Transverse colon (tissue), 4 donors: ENCODE measurements at regions not wholly inside any gene's neighbourhood (a gene's known extent, or its start where the extent isn't known, plus 50 kb on each side); places are given as distances from the start of the nearest gene placed in this dataset.

Source experiments
- POLR2A ChIP-seq: fragments of 450-650 bp; IDR thresholded peaks from one replicate; pipeline ENCODE4 v1.6.1; 2016; ENCODE audit warnings: antibody characterized with exemption, mild to moderate bottlenecking, moderate library complexity
- POLR2AphosphoS5 ChIP-seq, 3 donors: sonication (generic); formaldehyde crosslinking; IDR thresholded peaks; one replicate each; pipeline ENCODE4 v1.6.1; 2016; ENCODE audit warnings: antibody characterized with exemption in 3 of 3
- TF ChIP-seq, protein P1 (sequence below), 5 experiments: fragments of 200-600 bp in 3 of 5; fragments of 450-650 bp in 2 of 5; sonication (generic) in 3 of 5; IDR thresholded peaks; 1 replicate in 2 of 5; 2 replicates in 3 of 5; pipeline ENCODE4 v1.5.1; 2016 to 2017; ENCODE audit warnings: antibody characterized with exemption in 5 of 5, inconsistent platforms in 3 of 5, mild to moderate bottlenecking in 2 of 5, moderate library complexity in 1 of 5

DNA sequence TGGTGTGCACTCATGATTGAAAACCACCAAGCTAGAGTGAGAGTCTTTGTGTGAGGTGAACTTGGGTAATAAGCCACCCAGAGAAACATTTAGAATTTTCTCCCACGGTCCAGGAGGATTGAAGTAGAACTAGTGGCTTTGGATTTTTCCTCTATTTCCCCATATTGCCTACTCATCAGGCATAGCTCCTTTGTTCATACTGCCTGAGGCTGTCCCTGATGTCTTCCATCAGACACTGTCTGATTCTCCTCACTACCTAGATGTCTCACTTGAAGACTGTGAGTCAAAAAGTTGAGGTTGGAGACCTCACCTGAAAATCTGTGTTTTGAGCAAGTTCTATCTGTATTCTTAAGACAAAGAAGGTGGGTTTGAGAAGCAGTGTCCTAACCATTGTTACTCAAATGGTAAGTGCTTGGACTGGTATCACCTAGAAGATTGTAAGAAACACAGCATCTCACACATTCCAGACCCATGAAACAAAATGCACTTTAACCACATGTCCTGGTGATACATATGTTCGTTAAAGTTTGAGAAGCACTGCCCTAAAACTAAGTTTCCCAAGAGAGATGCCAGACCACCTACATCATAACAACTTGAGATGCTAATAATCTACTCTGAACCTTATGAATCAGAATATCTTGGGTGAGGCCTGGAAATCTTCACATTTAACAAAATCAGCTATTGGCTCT is 523.4 kb upstream of the BTBD3 start:
- no peak for TF ChIP-seq POLR2A
- TF ChIP-seq, protein P1, sequence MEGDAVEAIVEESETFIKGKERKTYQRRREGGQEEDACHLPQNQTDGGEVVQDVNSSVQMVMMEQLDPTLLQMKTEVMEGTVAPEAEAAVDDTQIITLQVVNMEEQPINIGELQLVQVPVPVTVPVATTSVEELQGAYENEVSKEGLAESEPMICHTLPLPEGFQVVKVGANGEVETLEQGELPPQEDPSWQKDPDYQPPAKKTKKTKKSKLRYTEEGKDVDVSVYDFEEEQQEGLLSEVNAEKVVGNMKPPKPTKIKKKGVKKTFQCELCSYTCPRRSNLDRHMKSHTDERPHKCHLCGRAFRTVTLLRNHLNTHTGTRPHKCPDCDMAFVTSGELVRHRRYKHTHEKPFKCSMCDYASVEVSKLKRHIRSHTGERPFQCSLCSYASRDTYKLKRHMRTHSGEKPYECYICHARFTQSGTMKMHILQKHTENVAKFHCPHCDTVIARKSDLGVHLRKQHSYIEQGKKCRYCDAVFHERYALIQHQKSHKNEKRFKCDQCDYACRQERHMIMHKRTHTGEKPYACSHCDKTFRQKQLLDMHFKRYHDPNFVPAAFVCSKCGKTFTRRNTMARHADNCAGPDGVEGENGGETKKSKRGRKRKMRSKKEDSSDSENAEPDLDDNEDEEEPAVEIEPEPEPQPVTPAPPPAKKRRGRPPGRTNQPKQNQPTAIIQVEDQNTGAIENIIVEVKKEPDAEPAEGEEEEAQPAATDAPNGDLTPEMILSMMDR (IDR thresholded peaks at IDR 0.05): no peak
- no peak for TF ChIP-seq POLR2AphosphoS5 (IDR thresholded peaks at IDR 0.05)
